GM12875 (cell line): ENCODE measurements at regions not wholly inside any gene's neighbourhood (a gene's known extent, or its start where the extent isn't known, plus 50 kb on each side); places are given as distances from the start of the nearest gene placed in this dataset.

Experiments
- H3K4me3 ChIP-seq: one replicate; pipeline ENCODE4 v1.5.1; 2011; ENCODE audit warnings: low read depth, low read length, control low read depth
- CTCF ChIP-seq: IDR thresholded peaks from 2 replicates; pipeline ENCODE4 v1.5.1; 2011; ENCODE audit warnings: low read depth, mild to moderate bottlenecking, control low read depth, inconsistent platforms, low read length, moderate library complexity, borderline replicate concordance; ENCODE audit not compliant: insufficient read depth

GRCh38 chr16:54447576-54448440 is 161.2 kb upstream of the IRX3 start:
- no peak overlapping the region for H3K4me3 ChIP-seq
- TF ChIP-seq CTCF: no peak

GRCh38 chr16:54446639-54447038 is 160.1 kb upstream of the IRX3 start:
- H3K4me3 ChIP-seq: no peak overlapping the region
- no peak for TF ChIP-seq CTCF

GRCh38 chr16:54444851-54445458 is 158.4 kb upstream of the IRX3 start:
- no peak overlapping the region for H3K4me3 ChIP-seq
- TF ChIP-seq CTCF: no peak

GRCh38 chr16:54443839-54444238 is 157.3 kb upstream of the IRX3 start:
- no peak overlapping the region for H3K4me3 ChIP-seq
- TF ChIP-seq CTCF: no peak

- no peak for TF ChIP-seq CTCF
- no peak overlapping the region for H3K4me3 ChIP-seq
Observed at GRCh38 chr16:54443352-54443751, 156.8 kb upstream of the IRX3 start.

GRCh38 chr16:54442864-54443263 is 156.3 kb upstream of the IRX3 start:
- no peak overlapping the region for H3K4me3 ChIP-seq
- no peak for TF ChIP-seq CTCF

- no peak for TF ChIP-seq CTCF
- H3K4me3 ChIP-seq: no peak overlapping the region
Observed at GRCh38 chr16:54438469-54438868, 151.9 kb upstream of the IRX3 start.
